ENCODE measurements at regions not wholly inside any gene's neighbourhood (a gene's known extent, or its start where the extent isn't known, plus 50 kb on each side); places are given as distances from the start of the nearest gene placed in this dataset.

GRCh38 chr14:98859301-98859700, 412.7 kb downstream of the BCL11B start:
- Histone ChIP-seq H3K9ac (no peak overlapping the region), H3K4me3 (no peak overlapping the region), H3K9me3 (no peaks in the 10 kb centered on the region), H3K36me3 (no peaks in the 10 kb centered on the region), H3K4me2 (no peak overlapping the region), H3K27ac (no peak overlapping the region), H3K27me3 (no peaks in the 10 kb centered on the region), H3K4me1 (no peaks in the 10 kb centered on the region), H4K20me1 (no peaks in the 10 kb centered on the region)
- no peak for TF ChIP-seq Cebpa-rat (IDR thresholded peaks at IDR 0.05)

DNA sequence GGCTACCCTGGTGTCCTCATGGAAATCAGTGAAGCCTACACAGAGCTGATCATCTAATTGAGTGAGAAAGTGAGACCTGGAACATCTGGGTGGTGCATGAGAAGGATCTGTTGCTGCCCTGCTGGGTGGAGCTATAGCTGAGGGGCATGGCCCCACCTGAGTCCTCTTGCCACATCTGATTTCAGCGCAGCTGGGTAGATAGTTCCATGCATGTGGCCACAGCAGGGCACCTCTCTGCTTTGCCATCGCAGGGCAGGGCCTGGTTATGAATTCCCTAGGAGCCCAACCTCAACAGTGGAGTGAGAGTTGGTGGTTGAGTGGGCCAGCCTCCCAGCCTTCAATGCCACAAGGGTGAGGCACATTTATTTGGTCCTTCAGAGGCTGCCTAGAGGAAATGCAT, 407.8 kb downstream of the BCL11B start:
- no peak for TF ChIP-seq Cebpa-rat (IDR thresholded peaks at IDR 0.05)
- H3K36me3 ChIP-seq = no peaks in the 10 kb centered on the region

DNA sequence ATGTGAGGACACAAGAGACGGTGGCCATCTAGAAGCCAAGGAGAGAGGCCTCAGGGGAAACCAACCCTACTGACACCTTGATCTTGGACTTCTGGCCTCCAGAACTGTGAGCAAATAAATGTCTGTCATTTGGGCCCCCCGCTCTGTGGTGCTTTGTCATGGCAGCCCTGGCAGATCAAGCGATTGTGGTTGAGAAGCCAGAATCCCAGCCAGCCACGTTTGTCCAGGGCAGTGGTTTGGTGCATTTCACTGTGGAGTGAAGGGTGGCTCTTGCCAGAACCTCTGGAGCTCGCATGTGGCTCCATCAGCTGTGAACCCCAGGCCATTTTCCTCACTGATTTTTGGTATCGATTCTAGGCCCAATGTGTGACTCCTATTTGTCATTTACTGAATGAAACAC, 404.9 kb downstream of the BCL11B start:
- H3K27me3 ChIP-seq = no peaks in the 10 kb centered on the region
- TF ChIP-seq Cebpa-rat (IDR thresholded peaks at IDR 0.05) = no peak
- H3K9ac ChIP-seq = no peak overlapping the region
- H4K20me1 ChIP-seq = no peaks in the 10 kb centered on the region
- H3K4me2 ChIP-seq = no peak overlapping the region
- H3K4me1 ChIP-seq = no peaks in the 10 kb centered on the region
- no peak overlapping the region for H3K4me3 ChIP-seq
- H3K9me3 ChIP-seq = no peaks in the 10 kb centered on the region
- H3K36me3 ChIP-seq = no peaks in the 10 kb centered on the region
- no peak overlapping the region for H3K27ac ChIP-seq

More for the DNA sequence above, 407.8 kb downstream of the BCL11B start:
- Histone ChIP-seq H3K4me2 (no peak overlapping the region), H3K27me3 (no peaks in the 10 kb centered on the region), H3K4me1 (no peaks in the 10 kb centered on the region), H3K4me3 (no peak overlapping the region), H3K9me3 (no peaks in the 10 kb centered on the region), H4K20me1 (no peaks in the 10 kb centered on the region), H3K9ac (no peak overlapping the region), H3K27ac (no peak overlapping the region)

DNA sequence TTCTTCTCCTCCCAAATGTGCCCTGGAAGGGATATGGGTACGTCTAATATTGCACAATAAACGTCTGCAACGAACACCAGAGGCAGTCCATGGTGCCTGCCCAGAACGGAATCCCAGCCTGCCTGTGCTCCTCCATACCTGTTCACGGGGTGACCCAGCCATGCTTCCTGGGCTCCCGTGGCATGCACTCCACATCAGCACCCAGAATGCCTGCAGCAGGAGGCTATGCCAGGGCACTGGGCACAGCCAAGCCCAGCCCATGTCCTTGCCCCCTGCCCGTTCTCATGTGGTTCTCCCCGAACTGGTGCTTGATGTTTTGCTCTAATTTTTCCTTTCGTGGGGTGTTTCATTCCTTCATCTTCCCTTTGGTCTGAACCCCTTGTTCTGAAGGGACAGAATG, 404.3 kb downstream of the BCL11B start:
- Histone ChIP-seq H3K36me3 (no peaks in the 10 kb centered on the region), H3K9ac (no peak overlapping the region), H3K27ac (no peak overlapping the region), H4K20me1 (no peaks in the 10 kb centered on the region), H3K4me1 (no peaks in the 10 kb centered on the region), H3K9me3 (no peaks in the 10 kb centered on the region), H3K27me3 (no peaks in the 10 kb centered on the region), H3K4me3 (no peak overlapping the region), H3K4me2 (no peak overlapping the region)
- 0 out of 2 replicates have a peak, but pooled peaks have one; percentile 18 for TF ChIP-seq Cebpa-rat (IDR thresholded peaks at IDR 0.05)

DNA sequence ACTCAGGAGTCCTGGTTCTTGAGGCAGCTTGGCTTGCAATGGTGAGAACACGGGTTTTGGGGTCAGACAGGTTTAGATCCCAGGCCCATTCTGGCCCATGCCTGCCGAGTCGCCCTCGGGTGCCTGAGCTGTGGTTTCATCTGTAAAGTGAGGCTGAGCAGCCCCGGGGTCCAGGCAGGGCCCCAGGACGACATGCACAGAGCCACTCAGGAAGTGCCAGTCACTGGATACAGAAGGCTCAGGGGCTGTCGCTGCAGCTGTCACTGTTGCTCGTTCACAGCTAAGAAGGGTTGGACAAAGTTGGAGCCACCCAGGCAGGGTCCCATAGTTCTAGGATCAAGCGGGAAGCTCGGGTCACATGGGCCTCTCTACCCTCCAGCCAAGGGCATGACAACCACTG, 403.1 kb downstream of the BCL11B start:
- no peak overlapping the region for H3K4me3 ChIP-seq
- TF ChIP-seq Cebpa-rat (IDR thresholded peaks at IDR 0.05) = no peak
- no peaks in the 10 kb centered on the region for H3K27me3 ChIP-seq
- H4K20me1 ChIP-seq = no peaks in the 10 kb centered on the region
- H3K36me3 ChIP-seq = no peaks in the 10 kb centered on the region
- H3K4me2 ChIP-seq = no peak overlapping the region
- no peak overlapping the region for H3K9ac ChIP-seq
- H3K9me3 ChIP-seq = no peaks in the 10 kb centered on the region
- no peak overlapping the region for H3K27ac ChIP-seq
- H3K4me1 ChIP-seq = no peaks in the 10 kb centered on the region

- H3K4me3 ChIP-seq = no peak overlapping the region
- no peak overlapping the region for H3K9ac ChIP-seq
- no peaks in the 10 kb centered on the region for H3K4me1 ChIP-seq
- H3K4me2 ChIP-seq = no peak overlapping the region
- H3K27me3 ChIP-seq = no peaks in the 10 kb centered on the region
- no peaks in the 10 kb centered on the region for H4K20me1 ChIP-seq
- peaks cover 4% of the 10 kb centered on the region; the same call in 1 of the 2 replicates for H3K9me3 ChIP-seq
- TF ChIP-seq Cebpa-rat (IDR thresholded peaks at IDR 0.05) = no peak
- no peaks in the 10 kb centered on the region for H3K36me3 ChIP-seq
- H3K27ac ChIP-seq = no peak overlapping the region
Observed at GRCh38 chr14:98871796-98872195, 400.2 kb downstream of the BCL11B start.

GRCh38 chr14:98877065-98877464, 394.9 kb downstream of the BCL11B start:
- no peak for TF ChIP-seq Cebpa-rat (IDR thresholded peaks at IDR 0.05)
- H3K36me3 ChIP-seq = no peaks in the 10 kb centered on the region
- H3K4me2 ChIP-seq = no peak overlapping the region
- no peaks in the 10 kb centered on the region for H3K27me3 ChIP-seq
- peaks cover 37% of the 10 kb centered on the region for H3K9me3 ChIP-seq
- H3K27ac ChIP-seq = no peak overlapping the region
- no peak overlapping the region for H3K4me3 ChIP-seq
- no peak overlapping the region for H3K9ac ChIP-seq
- no peaks in the 10 kb centered on the region for H3K4me1 ChIP-seq
- H4K20me1 ChIP-seq = no peaks in the 10 kb centered on the region

GRCh38 chr14:98878282-98878681, 393.7 kb downstream of the BCL11B start:
- H3K9ac ChIP-seq = no peak overlapping the region
- H4K20me1 ChIP-seq = no peaks in the 10 kb centered on the region
- no peaks in the 10 kb centered on the region for H3K4me1 ChIP-seq
- no peaks in the 10 kb centered on the region for H3K27me3 ChIP-seq
- H3K9me3 ChIP-seq = peaks cover 37% of the 10 kb centered on the region
- no peak overlapping the region for H3K4me2 ChIP-seq
- TF ChIP-seq Cebpa-rat (IDR thresholded peaks at IDR 0.05) = no peak
- no peak overlapping the region for H3K27ac ChIP-seq
- no peaks in the 10 kb centered on the region for H3K36me3 ChIP-seq
- no peak overlapping the region for H3K4me3 ChIP-seq

- TF ChIP-seq Cebpa-rat (IDR thresholded peaks at IDR 0.05) = no peak
- H3K36me3 ChIP-seq = no peaks in the 10 kb centered on the region
- H3K4me3 ChIP-seq = no peak overlapping the region
- H3K9ac ChIP-seq = no peak overlapping the region
- no peak overlapping the region for H3K4me2 ChIP-seq
- no peak overlapping the region for H3K27ac ChIP-seq
- H3K9me3 ChIP-seq = no peaks in the 10 kb centered on the region
- no peaks in the 10 kb centered on the region for H4K20me1 ChIP-seq
- H3K4me1 ChIP-seq = no peaks in the 10 kb centered on the region
- no peaks in the 10 kb centered on the region for H3K27me3 ChIP-seq
Observed at GRCh38 chr14:98886982-98887381, 385.0 kb downstream of the BCL11B start.

GRCh38 chr14:98888281-98888680, 383.7 kb downstream of the BCL11B start:
- no peak overlapping the region for H3K4me2 ChIP-seq
- H3K4me1 ChIP-seq = no peaks in the 10 kb centered on the region
- no peaks in the 10 kb centered on the region for H3K27me3 ChIP-seq
- TF ChIP-seq Cebpa-rat (IDR thresholded peaks at IDR 0.05) = no peak
- H3K9ac ChIP-seq = no peak overlapping the region
- H3K9me3 ChIP-seq = no peaks in the 10 kb centered on the region
- H3K27ac ChIP-seq = no peak overlapping the region
- no peaks in the 10 kb centered on the region for H4K20me1 ChIP-seq
- H3K36me3 ChIP-seq = no peaks in the 10 kb centered on the region
- H3K4me3 ChIP-seq = no peak overlapping the region

Data from BLaER1 (cell line).